IPS DF 6.9 (cell line): ENCODE measurements at regions not wholly inside any gene's neighbourhood (a gene's known extent, or its start where the extent isn't known, plus 50 kb on each side); places are given as distances from the start of the nearest gene placed in this dataset.

ENCODE experiments used
- DNase-seq: peaks from one replicate; pipeline ENCODE4 v3.0.0-alpha.2; 2013; ENCODE audit warnings: low read depth, low spot score
- H3K27ac ChIP-seq: one replicate; pipeline ENCODE4 v1.5.1; 2013; ENCODE audit warnings: low read length, control low read depth
- H3K27me3 ChIP-seq: 2 replicates; pipeline ENCODE4 v1.6.1; 2013; ENCODE audit warnings: mild to moderate bottlenecking, low read length; ENCODE audit not compliant: control insufficient read depth, insufficient read depth
- H3K36me3 ChIP-seq: 2 replicates; pipeline ENCODE4 v1.6.1; 2013; ENCODE audit warnings: low read length; ENCODE audit not compliant: control insufficient read depth, insufficient read depth
- H3K4me1 ChIP-seq: 2 replicates; pipeline ENCODE4 v1.6.1; 2013; ENCODE audit warnings: low read length; ENCODE audit not compliant: control insufficient read depth, insufficient read depth
- H3K4me3 ChIP-seq: 2 replicates; pipeline ENCODE4 v1.5.1; 2013; ENCODE audit warnings: mild to moderate bottlenecking, low read length
- H3K9me3 ChIP-seq: 2 replicates; pipeline ENCODE4 v1.6.1; 2013; ENCODE audit warnings: low read length, inconsistent platforms; ENCODE audit not compliant: control insufficient read depth, insufficient read depth
- WGBS: extraction: QIAGEN DNeasy Blood & Tissue Kit; methylation state at CpG from one replicate; pipeline ENCODE4 v1.1.7; 2013; ENCODE audit warnings: mixed read lengths, missing lambda C conversion rate; ENCODE audit not compliant: insufficient read length, insufficient coverage; 5-methylcytosine and 5-hydroxymethylcytosine counted together

- DNase-seq, result no peak
- no peaks in the 10 kb centered on the region for H3K4me1 ChIP-seq
- no CpG with 5 or more reads among the region's 4 CpGs for WGBS
- H3K36me3 ChIP-seq, result no peaks in the 10 kb centered on the region
- H3K27ac ChIP-seq, result no peak overlapping the region
- no peaks in the 10 kb centered on the region for H3K27me3 ChIP-seq
- H3K4me3 ChIP-seq, result no peak overlapping the region
- no peaks in the 10 kb centered on the region for H3K9me3 ChIP-seq
Measured at GRCh38 chr3:164235289-164236028, 842.8 kb downstream of the SI start.

- H3K4me3 ChIP-seq, result no peak overlapping the region
- no peak overlapping the region for H3K27ac ChIP-seq
- DNase-seq, result no peak
- no peaks in the 10 kb centered on the region for H3K36me3 ChIP-seq
- no peaks in the 10 kb centered on the region for H3K27me3 ChIP-seq
- no CpG with 5 or more reads among the region's 2 CpGs for WGBS
- H3K4me1 ChIP-seq, result no peaks in the 10 kb centered on the region
- H3K9me3 ChIP-seq, result no peaks in the 10 kb centered on the region
Measured at GRCh38 chr3:164233951-164234350, 844.3 kb downstream of the SI start.

- no peak overlapping the region for H3K27ac ChIP-seq
- H3K36me3 ChIP-seq, result no peaks in the 10 kb centered on the region
- no peaks in the 10 kb centered on the region for H3K4me1 ChIP-seq
- no CpG with 5 or more reads among the region's 1 CpG for WGBS
- no peaks in the 10 kb centered on the region for H3K27me3 ChIP-seq
- H3K9me3 ChIP-seq, result no peaks in the 10 kb centered on the region
- no peak overlapping the region for H3K4me3 ChIP-seq
- no peak for DNase-seq
Measured at GRCh38 chr3:164231718-164232117, 846.6 kb downstream of the SI start.

- no peak overlapping the region for H3K27ac ChIP-seq
- WGBS, result no CpG with 5 or more reads among the region's 3 CpGs
- H3K9me3 ChIP-seq, result no peaks in the 10 kb centered on the region
- no peak overlapping the region for H3K4me3 ChIP-seq
- no peak for DNase-seq
- no peaks in the 10 kb centered on the region for H3K27me3 ChIP-seq
- no peaks in the 10 kb centered on the region for H3K4me1 ChIP-seq
- H3K36me3 ChIP-seq, result no peaks in the 10 kb centered on the region
Measured at GRCh38 chr3:164230385-164231094, 847.8 kb downstream of the SI start.

- DNase-seq, result no peak
- no peak overlapping the region for H3K4me3 ChIP-seq
- no peak overlapping the region for H3K27ac ChIP-seq
- no peaks in the 10 kb centered on the region for H3K4me1 ChIP-seq
- H3K36me3 ChIP-seq, result no peaks in the 10 kb centered on the region
- no CpG with 5 or more reads among the region's 1 CpG for WGBS
- no peaks in the 10 kb centered on the region for H3K27me3 ChIP-seq
- H3K9me3 ChIP-seq, result no peaks in the 10 kb centered on the region
Measured at GRCh38 chr3:164224126-164224525, 854.2 kb downstream of the SI start.

GRCh38 chr3:164222197-164222596 is 856.1 kb downstream of the SI start:
- H3K9me3 ChIP-seq, result no peaks in the 10 kb centered on the region
- no peaks in the 10 kb centered on the region for H3K27me3 ChIP-seq
- no peak overlapping the region for H3K4me3 ChIP-seq
- no peak for DNase-seq
- no CpG with 5 or more reads among the region's 3 CpGs for WGBS
- H3K27ac ChIP-seq, result no peak overlapping the region
- no peaks in the 10 kb centered on the region for H3K36me3 ChIP-seq
- H3K4me1 ChIP-seq, result no peaks in the 10 kb centered on the region

GRCh38 chr3:164221297-164221696 is 857.0 kb downstream of the SI start:
- WGBS, result no CpG with 5 or more reads among the region's 1 CpG
- Histone ChIP-seq H3K4me3 (no peak overlapping the region), H3K27ac (no peak overlapping the region), H3K4me1 (no peaks in the 10 kb centered on the region), H3K36me3 (no peaks in the 10 kb centered on the region), H3K9me3 (no peaks in the 10 kb centered on the region), H3K27me3 (no peaks in the 10 kb centered on the region)
- no peak for DNase-seq

- no CpG with 5 or more reads among the region's 1 CpG for WGBS
- H3K27ac ChIP-seq, result no peak overlapping the region
- no peaks in the 10 kb centered on the region for H3K27me3 ChIP-seq
Measured at GRCh38 chr3:164209363-164209762, 868.9 kb downstream of the SI start.

GRCh38 chr3:164208821-164209220 is 869.5 kb downstream of the SI start:
- Histone ChIP-seq H3K4me3 (no peak overlapping the region), H3K36me3 (no peaks in the 10 kb centered on the region), H3K27me3 (no peaks in the 10 kb centered on the region), H3K27ac (no peak overlapping the region), H3K4me1 (no peaks in the 10 kb centered on the region), H3K9me3 (no peaks in the 10 kb centered on the region)
- no peak for DNase-seq
- WGBS, result no CpG with 5 or more reads among the region's 2 CpGs

More at GRCh38 chr3:164209363-164209762, 868.9 kb downstream of the SI start:
- no peaks in the 10 kb centered on the region for H3K4me1 ChIP-seq
- H3K4me3 ChIP-seq, result no peak overlapping the region
- no peak for DNase-seq
- H3K36me3 ChIP-seq, result no peaks in the 10 kb centered on the region
- no peaks in the 10 kb centered on the region for H3K9me3 ChIP-seq

GRCh38 chr3:164208048-164208447 is 870.2 kb downstream of the SI start:
- Histone ChIP-seq H3K36me3 (no peaks in the 10 kb centered on the region), H3K27ac (no peak overlapping the region), H3K27me3 (no peaks in the 10 kb centered on the region), H3K4me1 (no peaks in the 10 kb centered on the region), H3K4me3 (no peak overlapping the region), H3K9me3 (no peaks in the 10 kb centered on the region)
- no CpG with 5 or more reads among the region's 2 CpGs for WGBS
- no peak for DNase-seq
